ENCODE measurements at regions not wholly inside any gene's neighbourhood (a gene's known extent, or its start where the extent isn't known, plus 50 kb on each side); places are given as distances from the start of the nearest gene placed in this dataset.

GRCh38 chr4:127045861-127046260 is 586.9 kb upstream of the INTU start:
- no peak for DNase-seq

- DNase-seq: no peak
Observed at GRCh38 chr4:127047930-127048329, 584.8 kb upstream of the INTU start.

GRCh38 chr4:127048376-127049044 is 584.2 kb upstream of the INTU start:
- no peak for DNase-seq

- DNase-seq: no peak
Observed at GRCh38 chr4:127049526-127049925, 583.2 kb upstream of the INTU start.

- no peak for DNase-seq
Observed at GRCh38 chr4:127052742-127053141, 580.0 kb upstream of the INTU start.

- DNase-seq: no peak
Observed at GRCh38 chr4:127055357-127055756, 577.4 kb upstream of the INTU start.

- no peak for DNase-seq
Observed at GRCh38 chr4:127069675-127070074, 563.1 kb upstream of the INTU start.

GRCh38 chr4:127071443-127071842 is 561.3 kb upstream of the INTU start:
- DNase-seq: no peak

GRCh38 chr4:127080141-127080540 is 552.6 kb upstream of the INTU start:
- no peak for DNase-seq

GRCh38 chr4:127081041-127081440 is 551.7 kb upstream of the INTU start:
- DNase-seq: no peak

GRCh38 chr4:127082986-127083385 is 549.8 kb upstream of the INTU start:
- DNase-seq: no peak

- no peak for DNase-seq
Observed at GRCh38 chr4:127084666-127085065, 548.1 kb upstream of the INTU start.

- DNase-seq: no peak
Observed at GRCh38 chr4:127097061-127097460, 535.7 kb upstream of the INTU start.

GRCh38 chr4:127102361-127102760 is 530.4 kb upstream of the INTU start:
- no peak for DNase-seq

GRCh38 chr4:127103681-127104115 is 529.1 kb upstream of the INTU start:
- no peak for DNase-seq

GRCh38 chr4:127113844-127114362 is 518.9 kb upstream of the INTU start:
- no peak for DNase-seq

GRCh38 chr4:127118681-127119080 is 514.1 kb upstream of the INTU start:
- DNase-seq: no peak

GRCh38 chr4:127120441-127121090 is 512.2 kb upstream of the INTU start:
- no peak for DNase-seq

- no peak for DNase-seq
Observed at GRCh38 chr4:127124919-127125318, 507.8 kb upstream of the INTU start.

- DNase-seq: no peak
Observed at GRCh38 chr4:127126718-127127117, 506.0 kb upstream of the INTU start.

GRCh38 chr4:127131527-127131926 is 501.2 kb upstream of the INTU start:
- DNase-seq: no peak

GRCh38 chr4:127134490-127134889 is 498.3 kb upstream of the INTU start:
- DNase-seq: no peak

GRCh38 chr4:127138586-127138985 is 494.2 kb upstream of the INTU start:
- no peak for DNase-seq

GRCh38 chr4:127139788-127140286 is 492.9 kb upstream of the INTU start:
- DNase-seq: no peak
